Activated CD4-positive, alpha-beta memory T cell treated with anti-CD3 and anti-CD28 coated beads, Interleukin-2, amount 10 ng/mL, durations not matched to agents 7 days and 5 days (primary cell): ENCODE measurements at regions not wholly inside any gene's neighbourhood (a gene's known extent, or its start where the extent isn't known, plus 50 kb on each side); places are given as distances from the start of the nearest gene placed in this dataset.
"Not testable (repeated sequence)": the region's sequence is repeated elsewhere in the genome, so short reads cannot be mapped to it uniquely, and the experiment has no call there.

ENCODE experiments used
- CTCF ChIA-PET: fragments of 350-600 bp; sonication (Branson Sonifier 250); formaldehyde crosslinking; loops from one replicate; lab custom pipeline; 2021; ENCODE audit warnings: antibody characterized with exemption, inconsistent platforms; lab: Charles Lee
- POLR2A ChIA-PET: fragments of 350-600 bp; sonication (Branson Sonifier 250); formaldehyde crosslinking; loops from one replicate; lab custom pipeline; 2021; ENCODE audit warnings: antibody characterized with exemption; lab: Charles Lee
- DNase-seq: peaks from one replicate; pipeline ENCODE4 v3.0.0-alpha.2; 2020
- H3K27ac Mint-ChIP-seq: one replicate; pipeline ENCODE4 v1.8.0; 2021; ENCODE audit warnings: mild to moderate bottlenecking, mixed read lengths
- H3K27me3 Mint-ChIP-seq: one replicate; pipeline ENCODE4 v1.8.0; 2021; ENCODE audit warnings: mixed read lengths
- H3K36me3 Mint-ChIP-seq: one replicate; pipeline ENCODE4 v1.8.0; 2021; ENCODE audit warnings: low read depth, mixed read lengths
- H3K4me1 Mint-ChIP-seq: one replicate; pipeline ENCODE4 v1.8.0; 2021; ENCODE audit warnings: mixed read lengths
- H3K4me3 Mint-ChIP-seq: one replicate; pipeline ENCODE4 v1.8.0; 2021; ENCODE audit warnings: mild to moderate bottlenecking, mixed read lengths
- H3K9me3 Mint-ChIP-seq: one replicate; pipeline ENCODE4 v1.8.0; 2021; ENCODE audit warnings: mixed read lengths

DNA sequence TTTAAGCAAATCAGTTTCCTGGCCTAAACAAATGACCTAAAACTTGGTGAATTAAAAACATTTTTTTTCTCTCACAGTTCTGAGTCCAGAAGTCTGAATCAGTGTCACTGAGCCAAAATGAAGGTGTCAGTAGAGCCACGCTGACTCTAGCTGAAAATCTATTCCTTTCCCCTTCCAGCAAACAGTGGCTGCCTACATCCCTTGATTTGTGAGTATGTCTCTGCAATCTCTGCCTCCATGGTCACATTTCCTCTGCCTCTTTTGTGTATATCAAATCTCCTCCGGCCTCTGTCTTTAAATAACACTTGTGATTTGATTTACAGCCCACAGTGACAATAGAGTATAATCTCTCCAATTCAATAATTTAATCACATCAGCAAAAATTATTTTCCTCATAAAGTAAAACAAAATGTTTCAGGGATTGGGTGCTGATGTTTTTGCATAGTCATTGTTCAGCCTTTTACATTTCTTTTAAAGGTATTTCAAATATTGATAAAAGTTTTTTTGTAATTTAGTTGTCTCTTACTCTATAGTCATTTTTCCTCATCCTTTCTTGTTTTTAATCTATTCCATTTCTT lies 1715.4 kb downstream of the BRINP3 start:
- ChIA-PET POLR2A (no interaction called here), CTCF (no interaction called here)
- no peak overlapping the region for H3K27ac Mint-ChIP-seq
- no peaks in the 10 kb centered on the region for H3K4me1 Mint-ChIP-seq
- H3K27me3 Mint-ChIP-seq, result no peaks in the 10 kb centered on the region
- H3K9me3 Mint-ChIP-seq, result no peaks in the 10 kb centered on the region
- DNase-seq, result no peak
- no peaks in the 10 kb centered on the region for H3K36me3 Mint-ChIP-seq
- H3K4me3 Mint-ChIP-seq, result no peak overlapping the region

DNA sequence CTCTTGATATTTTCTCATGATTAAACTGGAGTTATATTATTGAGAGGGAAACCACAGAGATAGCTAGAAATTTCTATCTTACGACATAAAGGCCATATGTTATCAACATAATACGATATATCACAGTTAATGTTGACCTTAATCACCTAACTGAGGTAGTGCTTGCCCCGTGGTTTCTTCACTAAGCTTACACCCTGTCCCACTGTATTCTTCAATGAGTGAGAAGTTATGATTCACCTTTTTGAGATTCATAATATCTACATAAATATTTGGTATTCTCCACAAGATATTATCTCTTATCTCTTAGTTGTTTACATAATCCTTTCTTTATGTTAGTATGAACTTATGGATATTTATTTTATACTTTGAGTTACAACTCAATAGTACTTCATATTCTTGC lies 1714.1 kb downstream of the BRINP3 start:
- no peak overlapping the region for H3K4me3 Mint-ChIP-seq
- CTCF ChIA-PET, result no interaction called here
- H3K27me3 Mint-ChIP-seq, result no peaks in the 10 kb centered on the region
- no peak overlapping the region for H3K27ac Mint-ChIP-seq
- no peaks in the 10 kb centered on the region for H3K4me1 Mint-ChIP-seq
- POLR2A ChIA-PET, result no interaction called here
- no peaks in the 10 kb centered on the region for H3K36me3 Mint-ChIP-seq
- H3K9me3 Mint-ChIP-seq, result no peaks in the 10 kb centered on the region
- DNase-seq, result no peak

DNA sequence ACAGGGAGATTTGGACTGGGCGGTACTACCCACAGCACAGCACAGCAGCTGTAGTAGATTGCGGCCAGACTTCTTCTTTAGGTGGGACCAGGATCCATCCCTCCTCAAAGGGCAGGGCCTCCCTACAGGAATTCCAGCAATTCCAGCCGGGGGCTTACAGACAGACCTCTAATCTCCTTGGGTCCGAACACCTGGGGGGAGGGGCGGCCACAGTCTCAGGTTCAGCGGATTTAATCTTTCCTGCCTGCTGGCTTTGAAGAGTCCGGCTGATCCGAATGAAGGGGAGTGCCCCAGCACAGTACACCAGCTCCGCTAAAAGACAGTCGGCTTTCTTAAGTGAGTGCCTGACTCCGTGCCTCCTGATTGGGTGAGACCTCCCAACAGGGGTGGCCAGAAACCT lies 1708.5 kb downstream of the BRINP3 start:
- Mint-ChIP-seq H3K9me3 (peaks cover 11% of the 10 kb centered on the region), H3K36me3 (no peaks in the 10 kb centered on the region), H3K27ac (no peak overlapping the region), H3K4me1 (no peaks in the 10 kb centered on the region), H3K4me3 (no peak overlapping the region), H3K27me3 (no peaks in the 10 kb centered on the region)
- ChIA-PET CTCF (no interaction called here), POLR2A (no interaction called here)
- DNase-seq, result no peak

DNA sequence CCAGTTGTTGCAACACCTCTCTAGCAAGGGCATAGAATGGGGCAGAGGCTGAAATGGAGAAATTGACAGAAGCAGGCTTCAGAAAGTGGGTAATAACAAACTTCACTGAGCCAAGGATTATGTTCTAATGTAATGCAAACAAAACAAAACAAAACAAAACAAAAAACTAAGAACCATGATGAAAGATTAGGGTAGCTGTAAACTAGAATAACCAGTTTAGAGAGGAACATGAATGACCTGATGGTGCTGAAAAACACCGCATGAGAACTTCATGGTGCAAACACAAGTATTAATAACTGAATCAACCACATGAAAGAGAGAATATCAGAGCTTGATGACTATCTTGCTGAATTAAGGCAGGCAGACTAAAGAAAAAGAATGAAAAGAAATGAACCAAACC lies 1707.7 kb downstream of the BRINP3 start:
- H3K9me3 Mint-ChIP-seq, result peaks cover 11% of the 10 kb centered on the region
- H3K27ac Mint-ChIP-seq, result no peak overlapping the region
- CTCF ChIA-PET, result no interaction called here
- no peaks in the 10 kb centered on the region for H3K27me3 Mint-ChIP-seq
- no peaks in the 10 kb centered on the region for H3K36me3 Mint-ChIP-seq
- no peaks in the 10 kb centered on the region for H3K4me1 Mint-ChIP-seq
- POLR2A ChIA-PET, result no interaction called here
- H3K4me3 Mint-ChIP-seq, result no peak overlapping the region
- DNase-seq, result no peak

DNA sequence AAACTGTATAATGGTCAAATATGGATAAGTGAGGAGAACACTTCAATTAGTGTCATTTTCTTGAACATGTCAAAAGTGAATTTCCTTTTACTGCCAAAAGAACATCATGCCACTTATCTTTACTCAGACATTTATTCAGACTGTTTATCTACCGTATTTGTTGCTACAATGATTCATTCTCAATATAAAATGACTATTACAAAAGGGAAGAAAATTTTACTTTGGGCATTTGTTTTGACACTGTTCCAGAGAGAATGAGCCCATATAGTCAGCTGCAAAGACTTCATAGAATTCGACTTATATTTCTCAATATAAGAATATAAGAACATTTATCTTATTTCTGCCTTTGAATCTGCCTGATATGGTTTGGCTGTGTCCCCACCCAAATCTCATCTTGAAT lies 1699.1 kb downstream of the BRINP3 start:
- Mint-ChIP-seq H3K27ac (no peak overlapping the region), H3K9me3 (peaks cover 10% of the 10 kb centered on the region), H3K27me3 (no peaks in the 10 kb centered on the region), H3K4me3 (no peak overlapping the region), H3K4me1 (no peaks in the 10 kb centered on the region), H3K36me3 (no peaks in the 10 kb centered on the region)
- DNase-seq, result no peak
- ChIA-PET CTCF (no interaction called here), POLR2A (no interaction called here)

DNA sequence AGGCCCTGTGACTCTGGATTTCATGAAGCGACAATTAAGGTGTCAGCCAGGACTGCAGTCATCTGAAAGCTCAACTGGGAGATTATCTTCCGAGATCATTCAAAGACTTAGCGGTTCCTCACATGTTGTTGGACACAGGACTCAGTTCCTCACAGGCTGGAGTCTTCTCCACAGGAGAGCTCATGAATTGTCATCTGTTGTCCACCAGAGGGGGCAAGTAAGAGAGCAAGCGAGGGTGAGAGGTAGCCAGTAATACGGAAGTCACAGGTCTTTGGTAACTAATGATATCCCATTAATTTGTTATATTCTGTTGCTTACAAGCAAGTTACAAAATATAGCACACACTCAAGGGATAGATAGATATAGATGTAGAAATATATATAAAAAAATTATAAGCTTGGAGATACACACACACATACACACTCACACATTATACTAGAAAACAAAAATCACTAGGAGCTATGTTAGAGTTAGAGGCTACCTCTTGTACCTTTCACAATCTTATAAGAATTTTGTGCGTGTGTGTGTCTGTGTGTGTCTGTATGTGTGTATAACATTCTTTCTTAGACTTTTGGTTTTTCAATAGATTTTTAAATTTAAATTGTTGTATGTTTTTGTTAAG lies 1695.3 kb downstream of the BRINP3 start:
- ChIA-PET POLR2A (no interaction called here), CTCF (interaction anchor here (1.2 to 1.3 kb wide), 2 partner anchors 12 to 40 kb away, joined by 3 to 4 read pairs; no protein-coding TSS in a partner anchor)
- H3K4me1 Mint-ChIP-seq, result no peaks in the 10 kb centered on the region
- DNase-seq, result no peak
- H3K9me3 Mint-ChIP-seq, result peaks cover 2% of the 10 kb centered on the region
- H3K4me3 Mint-ChIP-seq, result no peak overlapping the region
- no peak overlapping the region for H3K27ac Mint-ChIP-seq
- H3K36me3 Mint-ChIP-seq, result no peaks in the 10 kb centered on the region
- no peaks in the 10 kb centered on the region for H3K27me3 Mint-ChIP-seq

DNA sequence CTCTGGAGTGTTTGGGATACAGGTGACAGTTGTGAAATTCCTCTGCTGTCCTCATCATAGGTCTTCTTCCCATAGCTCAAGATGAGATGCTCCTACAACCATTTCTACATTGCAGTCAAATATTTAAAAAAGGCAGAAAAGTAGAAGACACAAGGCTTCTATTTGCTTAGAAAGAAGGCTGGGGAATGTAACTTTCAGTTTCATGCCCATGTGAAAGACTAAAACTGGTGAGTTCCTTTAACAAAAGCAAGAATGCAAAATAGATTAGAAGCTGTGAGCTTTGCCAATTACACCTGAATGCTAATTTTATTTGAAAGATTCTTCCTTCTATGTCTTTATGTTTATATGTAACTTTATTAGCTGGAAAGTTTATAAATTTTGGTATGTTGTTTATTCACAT lies 1682.7 kb downstream of the BRINP3 start:
- CTCF ChIA-PET, result no interaction called here

DNA sequence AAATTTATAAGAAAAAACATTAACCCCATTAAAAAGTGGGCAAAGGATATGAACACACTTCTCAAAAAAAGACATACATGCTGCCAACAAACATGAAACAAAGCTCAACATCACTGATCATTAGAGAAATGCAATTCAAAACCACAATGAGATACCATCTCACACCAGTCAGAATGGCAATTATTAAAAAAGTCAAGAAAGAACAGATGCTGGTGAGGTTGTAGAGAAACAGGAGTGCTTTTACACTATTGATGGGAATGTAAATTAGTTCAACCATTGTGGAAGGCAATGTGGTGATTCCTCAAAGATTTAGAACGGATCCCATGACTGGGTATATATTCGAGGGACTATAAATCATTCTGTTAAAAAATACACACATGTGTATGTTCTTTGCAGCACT lies 1665.5 kb downstream of the BRINP3 start:
- H3K36me3 Mint-ChIP-seq, POLR2A ChIA-PET, H3K27me3 Mint-ChIP-seq, H3K9me3 Mint-ChIP-seq, CTCF ChIA-PET, H3K4me3 Mint-ChIP-seq, H3K4me1 Mint-ChIP-seq, DNase-seq, H3K27ac Mint-ChIP-seq: not testable (repeated sequence)

More for the DNA sequence above, 1682.7 kb downstream of the BRINP3 start:
- Mint-ChIP-seq H3K27ac (no peak overlapping the region), H3K36me3 (no peaks in the 10 kb centered on the region), H3K4me3 (no peak overlapping the region), H3K9me3 (peaks cover 17% of the 10 kb centered on the region), H3K27me3 (no peaks in the 10 kb centered on the region), H3K4me1 (no peaks in the 10 kb centered on the region)
- DNase-seq, result no peak
- POLR2A ChIA-PET, result no interaction called here

DNA sequence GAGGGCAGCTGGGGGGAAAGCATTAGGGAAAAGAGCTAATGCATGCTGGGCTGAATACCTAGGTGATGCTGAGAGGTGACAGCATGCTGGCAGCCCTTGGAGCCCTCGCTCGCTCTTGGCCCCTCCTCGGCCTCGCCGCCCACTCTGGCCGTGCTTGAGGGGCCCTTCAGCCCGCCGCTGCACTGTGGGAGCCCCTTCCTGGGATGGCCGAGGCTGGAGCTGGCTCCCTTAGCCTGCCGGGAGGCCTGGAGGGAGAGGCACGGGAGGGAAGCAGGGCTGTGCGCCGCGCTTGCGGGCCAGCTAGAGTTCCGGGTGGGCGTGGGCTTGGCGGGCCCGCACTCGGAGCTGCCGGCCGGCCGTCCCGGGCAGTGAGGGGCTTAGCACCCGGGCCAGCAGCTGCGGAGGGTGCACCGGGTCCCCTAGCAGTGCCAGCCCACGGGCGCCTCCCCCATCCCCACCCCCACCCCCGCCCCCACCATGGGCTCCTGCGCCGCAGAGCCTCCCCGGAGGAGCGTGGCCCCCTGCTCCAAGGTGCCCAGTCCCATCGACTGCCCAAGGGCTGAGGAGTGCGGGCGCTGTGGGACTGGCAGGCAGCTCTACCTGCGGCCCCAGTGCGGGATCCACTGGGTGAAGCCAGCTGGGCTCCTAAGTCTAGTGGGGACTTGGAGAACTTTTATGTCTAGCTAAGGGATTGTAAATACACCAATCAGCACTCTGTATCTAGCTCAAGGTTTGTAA lies 1664.7 kb downstream of the BRINP3 start:
- H3K4me1 Mint-ChIP-seq, POLR2A ChIA-PET, H3K27me3 Mint-ChIP-seq: not testable (repeated sequence)

DNA sequence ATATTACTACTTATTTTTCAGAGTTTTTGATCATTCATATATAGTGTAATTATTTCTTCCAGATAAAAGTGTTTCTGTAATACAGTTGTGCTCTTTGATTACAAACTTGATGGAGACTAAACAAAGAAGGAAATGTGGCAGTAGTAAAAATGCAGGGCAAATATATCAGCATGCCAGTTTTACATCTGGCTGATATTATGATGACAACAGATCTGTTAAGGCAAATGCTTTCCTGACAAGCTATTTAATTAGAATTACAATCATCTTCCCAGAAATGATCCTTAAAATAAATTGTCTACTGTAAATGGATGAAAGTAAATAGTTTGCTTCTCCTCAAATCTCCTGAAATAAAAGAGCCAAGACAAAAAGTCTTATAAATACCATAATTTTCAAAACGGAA lies 1659.8 kb downstream of the BRINP3 start:
- H3K9me3 Mint-ChIP-seq, result peaks cover 3% of the 10 kb centered on the region
- H3K36me3 Mint-ChIP-seq, result no peaks in the 10 kb centered on the region
- no peaks in the 10 kb centered on the region for H3K27me3 Mint-ChIP-seq
- H3K4me1 Mint-ChIP-seq, result no peaks in the 10 kb centered on the region
- ChIA-PET POLR2A (no interaction called here), CTCF (no interaction called here)
- no peak for DNase-seq
- no peak overlapping the region for H3K4me3 Mint-ChIP-seq
- H3K27ac Mint-ChIP-seq, result no peak overlapping the region

More for the DNA sequence above, 1664.7 kb downstream of the BRINP3 start:
- H3K36me3 Mint-ChIP-seq, DNase-seq, CTCF ChIA-PET, H3K4me3 Mint-ChIP-seq, H3K27ac Mint-ChIP-seq, H3K9me3 Mint-ChIP-seq: not testable (repeated sequence)

DNA sequence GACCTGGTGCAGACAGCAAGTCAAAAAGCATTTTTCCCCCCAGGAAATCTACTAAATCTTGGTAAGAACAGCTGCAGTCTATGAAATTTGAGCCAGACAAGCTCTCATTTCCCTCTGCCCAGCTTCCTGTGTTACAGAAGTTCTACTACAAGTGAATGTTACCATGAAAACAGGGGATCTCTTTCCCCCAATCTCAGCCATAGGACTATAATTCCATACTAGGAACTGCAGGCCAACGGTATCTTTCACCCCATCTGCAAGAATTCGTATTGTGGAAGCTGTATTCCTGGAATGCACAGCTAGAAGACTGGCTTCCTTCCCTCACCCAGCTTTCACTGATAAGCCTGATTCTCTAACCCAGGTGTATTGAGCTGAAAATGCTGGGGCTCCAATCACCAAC lies 1655.4 kb downstream of the BRINP3 start:
- Mint-ChIP-seq H3K4me1 (no peaks in the 10 kb centered on the region), H3K27me3 (no peaks in the 10 kb centered on the region), H3K27ac (no peak overlapping the region), H3K4me3 (no peak overlapping the region), H3K9me3 (no peaks in the 10 kb centered on the region), H3K36me3 (no peaks in the 10 kb centered on the region)
- CTCF ChIA-PET, result interaction anchor here (0.8 kb wide), 1 partner anchor 40 kb away, joined by 3 read pairs; no protein-coding TSS in a partner anchor
- POLR2A ChIA-PET, result no interaction called here
- no peak for DNase-seq

DNA sequence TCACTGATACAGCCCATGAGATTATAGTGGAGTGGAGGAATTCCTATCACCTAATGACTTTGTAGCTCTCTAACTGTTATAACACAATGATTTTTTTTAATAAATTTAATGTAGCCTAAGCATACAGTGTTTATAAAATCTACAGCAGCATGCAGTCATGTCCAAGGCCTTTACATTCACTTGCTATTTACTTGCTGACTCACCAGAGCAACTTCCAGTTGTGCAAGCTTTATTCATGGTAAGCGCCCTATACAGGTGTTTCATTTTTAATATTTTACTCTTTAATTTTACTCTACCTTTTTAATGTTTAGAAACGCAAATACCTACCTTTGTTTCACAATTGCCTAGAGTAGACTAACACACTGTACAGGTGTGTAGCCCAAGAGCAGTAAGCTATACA lies 1652.2 kb downstream of the BRINP3 start:
- H3K4me3 Mint-ChIP-seq, result no peak overlapping the region
- ChIA-PET POLR2A (no interaction called here), CTCF (no interaction called here)
- no peak overlapping the region for H3K27ac Mint-ChIP-seq
- no peak for DNase-seq
- H3K27me3 Mint-ChIP-seq, result no peaks in the 10 kb centered on the region
- no peaks in the 10 kb centered on the region for H3K9me3 Mint-ChIP-seq
- H3K4me1 Mint-ChIP-seq, result no peaks in the 10 kb centered on the region
- no peaks in the 10 kb centered on the region for H3K36me3 Mint-ChIP-seq

DNA sequence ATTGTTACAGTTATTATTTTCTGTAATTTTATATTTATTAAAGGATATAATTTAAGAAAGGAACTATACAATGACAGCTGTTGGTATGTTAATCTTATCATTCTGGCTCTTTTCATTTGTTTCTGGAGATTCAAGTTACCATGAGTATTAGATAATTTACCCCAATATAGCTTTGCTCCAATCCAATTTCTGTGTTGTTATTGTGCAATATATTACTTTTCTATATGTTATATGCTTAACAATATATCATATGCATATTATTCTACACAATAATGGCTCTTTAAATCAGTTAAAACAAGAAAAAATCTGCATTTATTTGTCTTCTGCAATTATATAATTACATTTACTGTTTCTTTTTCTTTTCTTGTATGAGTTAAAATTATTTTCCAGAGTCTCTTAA lies 1650.9 kb downstream of the BRINP3 start:
- H3K4me3 Mint-ChIP-seq, result no peak overlapping the region
- DNase-seq, result no peak
- ChIA-PET POLR2A (no interaction called here), CTCF (no interaction called here)
- no peak overlapping the region for H3K27ac Mint-ChIP-seq
- H3K4me1 Mint-ChIP-seq, result no peaks in the 10 kb centered on the region
- no peaks in the 10 kb centered on the region for H3K27me3 Mint-ChIP-seq
- no peaks in the 10 kb centered on the region for H3K9me3 Mint-ChIP-seq
- no peaks in the 10 kb centered on the region for H3K36me3 Mint-ChIP-seq

DNA sequence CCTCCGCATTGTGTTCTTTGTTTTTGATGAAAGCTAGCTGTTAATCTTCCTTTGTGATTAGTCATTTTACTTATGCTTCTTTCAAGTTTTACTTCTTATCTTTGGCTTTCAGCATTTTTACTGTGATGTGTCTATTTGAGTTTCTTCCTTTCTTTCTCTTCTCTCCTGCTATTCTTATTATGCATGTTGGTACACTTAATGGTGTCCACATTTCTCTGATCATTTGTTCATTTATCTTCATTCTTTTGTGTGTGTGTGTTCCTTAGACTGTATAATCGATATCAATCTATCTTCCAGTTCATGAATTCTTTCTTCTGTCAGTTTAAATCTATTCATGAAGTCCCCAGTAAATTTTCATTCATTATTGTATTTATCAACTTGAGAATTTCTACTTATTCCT lies 1650.3 kb downstream of the BRINP3 start:
- H3K4me3 Mint-ChIP-seq, result no peak overlapping the region
- H3K4me1 Mint-ChIP-seq, result no peaks in the 10 kb centered on the region
- ChIA-PET POLR2A (no interaction called here), CTCF (no interaction called here)
- H3K36me3 Mint-ChIP-seq, result no peaks in the 10 kb centered on the region
- no peak overlapping the region for H3K27ac Mint-ChIP-seq
- no peaks in the 10 kb centered on the region for H3K27me3 Mint-ChIP-seq
- DNase-seq, result no peak
- no peaks in the 10 kb centered on the region for H3K9me3 Mint-ChIP-seq
